GM19438 (cell line): ENCODE measurements at regions not wholly inside any gene's neighbourhood (a gene's known extent, or its start where the extent isn't known, plus 50 kb on each side); places are given as distances from the start of the nearest gene placed in this dataset.

Experiments used
- ATAC-seq: cut with Tn5 transposase; IDR thresholded peaks from one replicate; pipeline ENCODE4 v1.9.1; 2021; ENCODE audit warnings: low read depth; ENCODE audit not compliant: unreplicated experiment

- no peak for ATAC-seq
Observed at GRCh38 chr10:78518224-78518623, 484.6 kb downstream of the RPS24 start.

DNA sequence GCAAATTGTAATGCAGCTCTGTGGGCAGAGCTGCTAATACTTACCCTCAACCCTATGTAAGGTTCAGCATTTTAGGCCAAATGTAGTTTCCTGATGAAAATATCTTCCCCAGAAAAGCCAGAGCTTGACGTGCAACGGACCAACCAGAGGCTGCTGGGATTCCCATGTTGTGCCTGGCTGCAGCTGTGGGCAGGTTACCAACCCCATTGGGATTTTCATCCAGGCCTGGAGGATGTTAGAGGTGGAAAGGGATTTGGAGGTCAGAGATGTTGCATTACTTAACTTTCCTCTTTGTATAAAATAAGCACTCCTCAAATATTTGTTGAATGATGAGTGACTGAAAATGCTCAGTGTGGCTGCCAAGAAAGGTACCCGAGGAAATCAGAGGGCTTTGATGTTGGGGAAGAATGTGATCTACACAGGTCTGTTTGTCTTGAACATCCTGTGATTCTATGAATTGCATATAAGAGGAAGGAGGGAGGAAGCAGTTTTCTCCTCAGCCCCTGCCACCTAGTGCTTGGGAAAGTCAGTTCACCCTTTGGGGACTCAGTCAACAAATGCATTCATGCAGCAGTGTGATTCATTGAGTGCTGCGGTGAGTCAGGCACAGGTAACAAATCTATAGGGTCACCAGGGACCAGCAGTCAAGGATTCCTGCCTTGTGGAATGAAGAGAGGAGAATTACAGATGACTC, 487.2 kb downstream of the RPS24 start:
- no peak for ATAC-seq

DNA sequence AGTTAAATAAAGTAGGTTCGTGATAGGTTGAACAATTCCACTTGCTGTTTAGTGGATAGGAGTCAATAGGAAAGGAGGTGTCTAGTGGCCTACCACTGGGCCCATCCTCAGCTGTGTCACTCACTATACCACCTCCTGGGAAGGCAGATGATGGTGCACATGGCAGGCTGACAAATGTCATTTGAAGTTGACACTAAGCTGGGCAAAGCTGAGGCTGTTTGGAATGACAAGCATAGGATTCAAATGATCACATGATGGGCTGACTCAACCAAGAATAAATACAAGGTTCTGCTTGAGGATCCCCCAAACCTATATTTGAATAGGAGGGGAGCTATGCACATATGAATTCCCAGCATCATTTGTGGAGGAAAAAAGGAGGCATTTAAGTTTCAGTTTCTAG, 489.8 kb downstream of the RPS24 start:
- no peak for ATAC-seq

DNA sequence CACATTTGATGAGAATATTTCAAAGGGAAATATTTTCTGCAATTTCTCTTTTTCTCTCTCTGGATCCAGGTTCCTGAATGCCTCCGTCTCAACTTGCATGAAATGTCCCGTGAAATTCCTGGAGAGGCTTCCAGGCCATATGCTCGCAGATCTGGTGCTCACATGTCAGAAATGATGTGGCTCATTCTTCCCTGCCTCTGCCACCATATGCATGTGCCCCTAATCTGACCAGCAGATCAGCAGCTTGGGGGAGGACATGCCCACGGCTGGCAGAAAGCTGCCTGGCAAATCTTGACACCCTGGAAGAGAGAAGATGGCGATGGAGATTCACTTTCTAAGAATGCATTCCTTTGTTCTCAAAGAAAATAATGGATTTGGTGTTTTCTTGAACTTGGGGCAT, 490.7 kb downstream of the RPS24 start:
- ATAC-seq, result no peak

DNA sequence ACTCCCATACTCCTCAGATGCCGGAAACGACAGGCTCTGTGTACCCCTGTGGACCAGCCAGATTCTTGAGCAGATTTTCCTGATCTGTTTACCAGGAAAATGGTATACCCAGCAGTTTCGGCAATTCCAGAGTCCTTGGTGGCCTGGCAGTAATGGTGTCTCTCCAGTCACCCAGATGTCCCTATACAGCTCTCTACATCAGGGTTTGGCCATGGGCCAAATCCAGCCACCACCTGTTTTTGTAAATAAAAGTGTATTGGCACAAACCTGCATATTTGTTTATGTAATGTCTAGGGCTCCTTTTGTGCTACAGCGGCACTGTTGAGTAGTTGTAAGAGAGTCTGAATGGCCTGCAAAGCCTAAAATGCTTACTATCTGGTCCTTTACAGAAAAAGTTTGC, 491.3 kb downstream of the RPS24 start:
- no peak for ATAC-seq

- no peak for ATAC-seq
Observed at GRCh38 chr10:78526347-78526746, 492.7 kb downstream of the RPS24 start.

DNA sequence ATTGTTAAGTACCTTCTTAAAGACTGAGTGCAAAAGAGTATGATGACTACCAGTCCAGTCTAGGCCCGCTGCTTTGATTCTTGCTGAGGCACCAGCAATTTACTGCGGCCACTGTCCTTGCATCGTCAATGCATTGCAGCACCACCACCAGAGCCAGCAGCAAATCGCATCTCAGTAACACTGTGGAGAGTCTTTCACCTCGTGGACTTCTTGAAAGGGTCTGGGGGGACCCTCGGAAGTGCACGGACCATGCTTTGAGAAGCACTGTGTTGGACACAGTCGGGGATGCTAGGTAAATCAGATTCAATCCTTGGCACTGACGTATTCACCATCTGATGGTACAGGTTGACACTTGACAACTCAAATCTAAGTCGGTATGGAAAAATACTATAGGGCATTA, 493.6 kb downstream of the RPS24 start:
- ATAC-seq, result no peak

DNA sequence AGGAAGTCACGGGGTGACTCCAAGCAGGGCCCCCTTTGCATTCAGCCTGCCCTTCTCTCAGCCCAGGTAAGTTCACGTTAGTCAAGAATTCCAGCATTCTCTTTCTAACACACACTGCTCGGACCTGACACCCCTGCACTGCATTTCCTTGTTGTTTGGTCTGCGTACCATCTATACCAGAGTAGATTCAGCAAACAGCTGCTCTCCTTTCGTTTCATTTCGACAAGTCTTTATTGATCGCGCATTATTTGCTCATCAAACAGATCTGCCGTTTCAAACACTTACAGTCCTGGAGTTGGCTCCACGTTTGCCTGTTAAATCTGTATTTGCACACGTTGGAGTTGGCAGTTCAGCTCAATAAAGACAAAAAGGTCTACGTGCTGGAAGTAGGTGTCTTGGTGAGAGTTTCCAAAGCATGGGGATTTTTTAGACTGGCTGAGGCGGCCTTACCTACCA, 495.1 kb downstream of the RPS24 start:
- ATAC-seq, result no peak

DNA sequence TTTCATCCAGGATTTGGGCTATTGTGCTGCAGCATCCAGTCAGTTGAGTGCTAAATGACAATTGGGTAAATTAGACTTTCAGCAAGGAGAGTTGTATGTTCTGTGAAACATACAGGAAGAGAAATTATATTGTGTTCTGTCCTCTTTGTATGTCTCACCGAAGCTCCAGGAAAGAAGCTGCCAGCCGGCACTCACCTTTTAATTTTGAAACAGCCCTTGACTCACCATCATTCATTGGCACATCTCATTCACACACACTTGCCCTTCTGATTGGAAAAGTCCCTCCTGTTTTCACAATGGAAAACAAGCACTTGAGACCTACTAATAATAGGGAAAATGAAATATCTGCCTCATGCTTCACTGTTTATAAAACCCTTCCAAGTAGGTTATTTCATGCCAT, 495.6 kb downstream of the RPS24 start:
- ATAC-seq, result no peak

DNA sequence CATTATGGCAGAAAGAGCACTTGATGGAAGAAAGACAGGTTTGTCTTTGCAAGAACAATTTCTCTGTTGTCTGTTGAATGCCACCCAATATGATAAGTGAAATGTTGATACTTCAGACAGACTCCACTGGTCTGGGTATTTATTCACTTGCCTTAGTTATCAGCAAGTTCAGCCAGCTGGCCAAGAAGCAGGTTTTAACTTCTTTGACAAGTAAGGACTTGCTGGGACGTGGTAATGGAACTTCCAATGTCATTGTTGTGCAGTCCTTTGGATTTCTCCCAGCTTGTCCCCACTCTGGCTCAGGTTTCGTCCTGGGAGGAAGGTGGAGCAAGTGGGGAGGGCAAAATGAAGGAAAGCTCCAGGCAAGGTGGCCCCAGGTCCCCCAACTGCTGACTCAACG, 497.4 kb downstream of the RPS24 start:
- ATAC-seq, result no peak

DNA sequence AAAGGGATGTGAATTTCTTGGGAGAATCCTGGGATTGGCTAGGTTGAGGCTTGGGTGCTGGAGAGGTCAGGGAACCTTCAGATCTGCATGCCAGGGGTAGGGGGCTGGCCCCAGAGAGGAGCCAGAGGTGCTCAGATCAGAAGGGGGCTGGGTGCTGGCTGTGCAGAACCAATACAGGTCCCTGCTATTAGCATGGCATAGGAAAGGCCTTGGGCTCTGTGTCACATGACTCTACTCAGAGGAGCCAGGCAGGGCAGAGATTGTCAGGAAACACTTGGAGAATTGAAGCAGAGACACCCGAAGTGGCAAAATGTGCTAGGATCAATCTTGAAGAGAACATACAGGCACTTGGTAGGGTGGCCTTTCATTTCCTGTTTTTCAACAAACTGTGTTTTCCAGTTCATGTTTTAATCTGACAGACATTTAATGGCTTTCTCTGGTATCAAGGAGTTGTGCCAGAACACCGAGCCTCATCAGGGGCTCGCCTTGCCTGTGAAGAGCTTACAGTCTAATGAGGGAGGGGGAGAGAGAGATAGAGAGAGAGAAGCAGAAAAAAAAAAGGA, 498.9 kb downstream of the RPS24 start:
- ATAC-seq, result no peak

DNA sequence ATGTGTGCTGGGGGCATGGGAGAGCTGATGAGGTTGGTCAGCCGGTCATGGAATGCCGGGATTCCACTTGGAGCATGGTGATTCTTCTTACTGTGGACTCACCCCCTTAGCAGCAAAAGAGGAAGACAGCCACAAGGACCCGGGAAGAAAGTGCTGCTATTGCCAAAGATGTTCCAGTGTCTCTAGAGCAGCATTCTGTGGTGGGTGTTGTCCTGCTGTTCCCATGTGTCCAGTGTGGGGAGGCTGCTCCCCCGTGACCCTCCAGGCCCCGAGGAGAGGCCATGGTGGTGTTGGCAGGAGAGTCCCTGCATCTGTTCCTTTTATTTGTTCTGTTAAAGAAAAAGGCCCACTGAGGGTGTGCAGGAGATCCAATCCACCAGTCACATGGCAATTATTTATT, 499.4 kb downstream of the RPS24 start:
- no peak for ATAC-seq

GRCh38 chr10:78533776-78534175, 500.1 kb downstream of the RPS24 start:
- no peak for ATAC-seq

DNA sequence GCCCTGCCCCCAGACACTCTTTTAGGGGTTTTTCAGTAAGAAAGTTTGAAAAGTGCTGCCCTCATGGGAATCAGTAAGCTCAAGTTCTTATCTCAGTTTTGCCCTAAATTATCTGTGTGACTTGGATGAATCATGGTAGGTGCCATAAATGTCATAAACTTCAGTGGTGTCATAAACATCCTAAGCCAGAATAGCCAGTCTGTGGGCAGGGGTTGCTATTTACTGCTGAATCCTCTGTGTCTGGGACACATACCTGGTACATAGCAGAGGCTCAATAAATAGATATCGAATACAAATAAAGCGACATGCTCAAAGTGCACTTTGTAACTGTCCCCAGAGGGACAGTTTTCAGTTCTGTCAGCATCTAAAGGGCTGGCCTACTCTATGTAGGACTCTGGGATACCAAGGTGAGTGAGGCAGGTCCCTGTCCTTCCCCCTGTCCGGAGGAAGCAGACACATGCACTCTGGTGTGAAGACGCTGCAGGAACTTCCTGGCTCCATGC, 502.1 kb downstream of the RPS24 start:
- ATAC-seq, result no peak

GRCh38 chr10:78537018-78537417, 503.4 kb downstream of the RPS24 start:
- ATAC-seq, result no peak

DNA sequence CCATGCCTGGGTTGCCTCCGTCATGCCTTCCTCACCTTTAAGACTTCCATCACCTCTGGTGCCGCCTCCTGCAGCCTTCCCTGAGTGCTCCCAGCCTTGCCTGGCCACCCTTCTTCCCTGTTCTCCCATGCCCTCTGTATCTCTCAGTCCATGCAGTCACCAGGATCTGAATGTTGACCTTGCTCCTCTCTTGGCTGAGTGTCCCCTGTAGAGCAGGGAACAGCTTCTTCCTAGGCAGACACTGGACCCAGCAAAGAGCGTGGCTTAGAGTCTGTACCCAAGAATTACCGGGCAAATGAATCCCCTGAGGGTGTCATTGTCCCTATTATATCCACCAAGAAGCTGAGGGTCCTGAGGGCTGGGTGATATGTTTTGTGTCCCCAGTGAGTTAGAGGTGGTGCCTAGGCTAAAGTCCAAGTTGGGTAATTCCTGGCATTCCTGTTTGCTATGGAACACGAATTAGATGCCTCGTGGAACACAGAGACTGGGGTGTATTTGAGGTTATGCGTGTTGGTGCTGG, 505.6 kb downstream of the RPS24 start:
- no peak for ATAC-seq

DNA sequence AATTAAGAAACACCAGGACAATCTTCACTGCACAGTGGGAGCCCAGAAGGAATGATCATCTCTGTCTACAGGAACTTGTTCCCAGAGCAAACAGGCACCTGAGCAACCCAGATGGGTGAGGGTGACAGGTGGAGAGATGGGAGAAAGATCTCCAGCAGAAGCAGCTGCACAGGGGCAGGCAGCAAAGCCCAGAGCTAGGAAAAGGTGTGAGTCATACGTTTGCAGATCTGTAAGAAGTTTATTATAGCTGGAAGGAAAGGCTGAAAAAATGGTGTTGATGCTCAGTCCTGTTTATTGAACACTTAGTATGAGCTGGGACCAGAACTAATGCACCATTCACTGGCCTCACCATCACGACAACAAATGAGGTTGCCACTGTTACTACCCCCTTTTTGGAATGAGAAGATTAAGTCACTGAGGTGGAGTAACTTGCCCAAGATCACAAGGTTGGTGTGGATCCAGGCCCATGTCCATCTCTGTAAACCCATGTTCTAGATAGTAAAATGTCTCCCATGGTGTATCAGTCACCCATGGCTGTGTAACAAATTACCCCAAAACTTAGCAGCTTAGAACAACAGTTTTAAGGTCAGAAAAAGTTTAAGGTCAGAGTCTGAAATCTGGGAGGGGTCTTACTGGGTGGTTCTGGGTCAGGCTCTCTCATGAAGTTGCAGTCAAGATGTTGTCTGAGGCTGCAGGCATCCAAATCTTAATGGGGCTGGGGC, 506.9 kb downstream of the RPS24 start:
- no peak for ATAC-seq

GRCh38 chr10:78541481-78542140, 507.9 kb downstream of the RPS24 start:
- no peak for ATAC-seq

- no peak for ATAC-seq
Observed at GRCh38 chr10:78542141-78542489, 508.5 kb downstream of the RPS24 start.

DNA sequence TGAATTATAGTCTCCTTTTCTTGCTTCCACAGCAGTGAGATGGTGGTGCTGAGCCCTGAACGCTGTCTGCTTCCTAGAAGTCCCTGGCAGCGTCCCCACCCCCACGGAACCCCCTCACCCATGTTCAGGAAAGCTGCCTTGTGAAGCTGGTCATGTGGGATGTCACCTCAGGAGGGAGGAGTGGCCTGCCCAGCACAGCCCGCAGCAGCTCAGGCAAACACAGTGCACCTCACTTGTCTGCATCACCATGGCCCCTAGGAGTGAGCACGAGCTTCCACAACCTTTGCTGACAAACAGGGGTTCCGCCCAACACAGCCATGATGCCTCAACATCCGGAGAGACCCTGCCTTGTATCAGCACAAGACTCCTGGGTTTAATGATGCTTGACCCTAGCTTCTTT, 508.9 kb downstream of the RPS24 start:
- no peak for ATAC-seq
